HG03196 (cell line): ENCODE measurements at regions not wholly inside any gene's neighbourhood (a gene's known extent, or its start where the extent isn't known, plus 50 kb on each side); places are given as distances from the start of the nearest gene placed in this dataset.

Experiments
- ATAC-seq: cut with Tn5 transposase; IDR thresholded peaks from one replicate; pipeline ENCODE4 v1.9.1; 2021; ENCODE audit not compliant: unreplicated experiment

DNA sequence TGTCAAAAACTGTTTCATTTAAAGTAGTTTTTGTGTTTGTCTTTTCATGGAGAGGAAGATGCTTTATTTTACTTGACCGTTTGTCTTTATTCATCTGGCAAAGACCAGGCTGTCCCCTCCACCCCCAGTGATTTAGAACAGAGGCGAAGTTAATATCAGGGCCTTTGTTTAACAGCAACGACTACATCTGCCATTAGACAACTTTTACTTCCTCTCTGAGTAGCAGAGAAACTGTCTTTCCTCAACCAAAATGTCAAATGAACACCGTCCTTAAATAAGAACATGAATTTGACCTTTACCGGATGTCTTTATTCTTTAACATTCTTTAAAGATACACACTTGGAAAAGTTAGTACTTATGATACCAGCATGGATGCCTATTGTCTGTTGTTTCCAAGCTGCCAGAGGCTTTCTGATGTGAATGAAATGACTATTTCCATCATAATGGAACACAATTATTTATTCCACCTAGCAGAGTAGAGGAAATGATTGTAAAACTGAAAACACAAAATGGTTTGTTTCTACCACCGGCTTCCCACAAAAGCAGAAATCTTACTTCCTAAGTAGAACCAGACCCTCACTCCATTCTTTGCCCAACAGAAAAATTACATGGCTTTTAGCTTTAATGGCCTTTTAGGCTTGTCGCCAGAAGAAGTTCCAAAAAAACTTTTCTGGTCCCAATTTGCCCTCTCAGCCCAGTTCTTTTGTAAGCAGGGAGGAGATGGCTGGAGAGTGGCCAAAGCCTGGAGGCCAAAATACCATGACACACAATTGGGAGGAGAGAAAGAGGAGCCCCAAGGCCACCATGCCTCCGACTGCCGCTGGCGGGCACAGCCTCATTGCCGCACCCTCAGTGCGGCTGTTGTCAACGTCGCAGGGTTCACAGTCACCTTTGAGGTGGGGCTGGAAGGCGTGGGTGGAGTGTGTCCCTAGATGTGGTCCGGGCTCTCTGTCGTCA, 168.5 kb downstream of the TEX36 start:
- ATAC-seq, result no peak

DNA sequence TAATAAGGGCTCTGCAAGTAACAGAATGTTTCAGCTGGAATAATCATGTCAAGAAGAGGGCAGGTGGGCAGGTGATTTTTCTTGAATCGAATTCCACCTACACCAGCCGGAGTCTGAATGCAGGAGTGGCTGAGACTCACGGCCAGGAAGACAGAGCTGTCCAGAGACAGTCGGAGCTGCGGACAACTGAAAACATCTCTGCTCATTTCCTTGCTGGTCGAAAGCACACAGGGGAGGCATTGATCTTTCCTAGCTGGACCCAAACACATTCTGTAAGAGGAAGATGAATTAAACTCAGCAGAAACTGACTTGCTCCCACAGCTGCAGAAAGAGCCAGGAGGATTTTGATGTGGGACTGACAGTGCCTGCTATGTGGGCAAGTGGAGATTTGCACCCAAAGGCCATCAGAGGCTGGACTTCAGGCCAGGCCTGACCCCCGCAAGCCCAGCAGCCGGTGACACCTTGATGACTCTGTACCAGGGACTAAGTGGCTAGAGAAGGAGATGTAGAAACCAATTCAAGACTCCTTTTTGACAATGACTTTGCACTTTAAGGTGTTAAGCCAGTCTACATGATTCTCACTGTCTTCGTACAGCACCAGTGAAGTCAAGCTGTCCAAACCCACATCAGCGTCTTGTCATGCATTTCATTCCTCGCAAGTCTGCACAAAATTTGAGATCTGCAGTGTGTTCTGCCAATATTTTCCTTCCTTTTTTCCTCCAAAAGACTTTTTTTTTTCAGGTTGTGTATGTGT, 169.4 kb downstream of the TEX36 start:
- no peak for ATAC-seq

DNA sequence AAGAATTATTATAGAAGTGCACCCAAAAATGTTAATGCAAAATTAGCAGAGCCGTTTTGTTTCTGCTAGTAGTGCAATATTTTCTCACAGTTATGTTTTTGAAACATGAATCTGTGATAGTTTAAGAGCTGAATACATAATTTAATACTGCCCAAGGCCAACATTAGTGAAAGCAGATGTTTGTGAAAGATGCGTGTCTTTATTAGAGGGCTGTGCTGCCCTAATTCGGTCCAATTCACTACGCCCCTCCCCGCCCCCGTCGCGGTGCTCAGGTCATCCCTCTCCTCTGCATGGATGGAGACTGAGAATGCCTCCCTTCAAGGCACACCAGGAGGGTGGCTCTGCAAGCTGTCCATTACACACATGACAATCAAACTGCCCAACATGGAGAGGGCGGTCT, 172.0 kb downstream of the TEX36 start:
- ATAC-seq, result no peak

DNA sequence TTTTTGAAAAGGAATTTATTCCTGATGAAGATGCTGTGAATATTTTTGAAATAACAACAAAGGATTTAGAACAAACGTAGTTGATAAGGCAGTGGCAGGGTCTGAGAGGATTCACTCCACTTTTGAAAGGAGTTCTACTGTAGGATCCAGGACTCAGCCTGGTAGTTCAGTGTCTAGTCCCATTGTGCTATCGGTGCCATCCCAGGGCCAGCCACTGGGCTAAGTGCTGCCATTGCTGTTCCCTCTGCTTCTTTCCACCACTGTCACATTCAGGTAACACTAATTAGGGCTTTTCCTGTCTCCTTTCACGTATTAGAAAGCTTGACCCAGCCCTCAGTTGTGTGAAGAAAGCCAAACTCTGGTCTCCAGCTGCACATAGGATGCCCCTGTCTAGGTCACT, 177.3 kb downstream of the TEX36 start:
- ATAC-seq, result no peak

DNA sequence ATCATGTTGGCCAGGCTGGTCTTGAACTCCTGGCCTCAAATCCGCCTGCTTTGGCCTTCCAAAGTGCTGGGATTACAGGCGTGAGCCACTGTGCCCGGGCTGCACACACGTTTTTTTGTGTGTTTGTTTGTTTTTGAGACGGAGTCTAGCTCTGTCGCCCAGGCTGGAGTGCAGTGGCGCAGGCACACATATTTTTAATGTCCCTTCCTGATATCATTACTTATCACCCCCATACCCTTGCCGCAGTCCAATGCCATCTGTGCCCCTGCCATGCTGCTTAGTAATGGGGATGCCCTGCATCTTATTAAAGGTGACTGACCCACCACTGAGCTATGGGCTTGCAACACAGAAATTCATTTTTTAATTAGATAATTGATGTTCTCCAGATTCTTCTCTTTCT, 180.7 kb downstream of the TEX36 start:
- ATAC-seq, result no peak

DNA sequence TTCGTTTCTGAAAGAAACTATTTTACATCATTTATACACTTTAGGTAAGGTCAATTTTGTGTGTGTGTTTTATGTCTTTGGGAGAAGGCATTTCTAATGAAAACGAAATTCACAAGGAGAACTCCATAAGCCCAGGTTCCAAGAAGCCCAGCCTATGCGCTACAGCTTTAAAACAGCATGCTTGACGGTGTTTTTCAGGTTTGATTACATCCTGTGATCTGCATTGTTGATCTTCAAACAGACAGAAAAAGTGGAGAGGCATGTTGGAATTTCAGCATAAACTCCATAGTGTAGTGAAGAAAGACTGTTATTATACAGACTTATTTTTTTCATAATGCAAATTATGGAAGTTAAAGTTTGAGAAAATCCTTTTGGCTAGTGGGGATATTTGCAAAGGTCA, 187.6 kb downstream of the TEX36 start:
- no peak for ATAC-seq

DNA sequence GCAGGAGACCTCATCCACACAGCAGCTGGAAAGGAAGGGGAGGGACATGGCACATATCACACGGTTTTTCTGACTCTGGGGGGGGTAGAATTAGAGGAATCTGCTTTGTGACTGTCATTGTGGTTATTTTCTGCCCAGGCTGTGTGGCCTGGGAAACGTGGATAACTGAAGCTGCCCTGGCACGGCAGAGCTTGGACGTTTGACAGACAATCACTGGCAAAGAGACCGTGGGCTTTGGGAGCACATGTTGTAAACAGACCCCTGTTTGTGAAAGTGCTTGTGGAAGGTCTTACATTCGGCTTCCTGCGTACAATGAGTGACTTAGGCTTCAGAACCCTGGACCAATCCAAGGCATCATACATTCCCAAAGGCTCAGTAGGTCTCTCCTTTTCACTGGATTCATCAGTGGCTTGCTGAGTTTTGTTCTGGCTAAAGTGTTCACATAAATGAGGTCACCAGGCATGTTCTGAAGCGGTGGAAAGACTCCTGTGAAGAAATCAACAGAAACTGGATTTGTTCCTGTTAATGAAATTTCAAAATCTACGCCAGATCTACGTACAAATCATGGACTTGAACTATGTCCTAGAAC, 188.2 kb downstream of the TEX36 start:
- no peak for ATAC-seq

DNA sequence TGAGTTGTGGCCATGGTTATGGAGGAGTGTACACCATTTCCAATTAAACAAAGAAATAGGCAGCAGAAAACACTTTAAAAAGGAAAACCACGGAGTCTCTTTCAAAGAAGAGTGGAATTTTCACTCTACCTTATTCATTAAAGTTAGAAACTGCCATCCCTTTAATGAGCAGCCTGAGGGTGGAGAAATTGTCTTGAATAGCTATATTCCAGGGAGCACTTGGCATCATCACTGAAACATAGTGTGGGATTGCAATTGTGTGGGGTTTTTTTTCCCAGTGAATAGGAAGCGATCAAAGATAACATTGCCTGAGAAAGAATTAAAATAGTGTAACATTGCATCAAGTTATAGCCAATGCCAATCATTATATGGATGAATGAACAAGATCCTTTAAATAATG, 191.6 kb downstream of the TEX36 start:
- ATAC-seq, result no peak

DNA sequence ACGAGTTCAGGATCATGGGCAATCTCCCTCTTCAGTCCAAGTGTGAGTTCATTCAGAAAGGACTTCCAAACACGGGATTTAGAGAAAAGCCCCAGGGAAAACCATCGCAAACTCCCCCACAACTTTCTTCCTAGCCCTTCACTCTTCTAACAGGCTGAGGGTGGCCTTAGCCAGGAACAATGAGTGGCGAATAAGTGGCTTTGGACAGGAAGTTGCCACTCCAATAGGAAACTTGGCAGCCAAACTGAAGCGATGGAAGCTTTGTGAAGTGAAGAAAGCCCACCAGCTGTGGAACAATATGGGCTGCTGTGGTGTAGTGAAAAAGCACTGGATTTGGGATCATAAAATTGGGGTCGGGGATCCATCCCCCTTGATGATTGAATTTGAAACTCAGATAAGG, 193.2 kb downstream of the TEX36 start:
- ATAC-seq, result no peak

DNA sequence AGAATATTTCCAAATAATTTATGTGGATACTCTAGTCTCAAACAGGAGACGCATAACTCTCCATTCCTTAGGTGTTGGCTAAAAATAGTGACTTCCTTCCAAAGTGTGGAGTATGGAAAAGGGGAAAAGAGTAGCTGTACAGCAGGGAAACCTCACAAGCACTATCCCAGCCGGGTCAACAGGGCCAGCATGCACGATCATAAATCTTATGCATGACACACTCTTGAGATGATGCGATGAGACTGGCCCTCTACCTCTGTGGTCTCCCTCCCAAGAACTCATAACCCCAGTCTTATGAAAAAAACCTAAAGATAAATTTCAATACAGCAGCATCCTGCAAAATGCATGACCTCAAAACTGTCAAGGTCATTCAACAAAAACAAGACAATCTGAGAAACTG, 197.3 kb downstream of the TEX36 start:
- ATAC-seq, result no peak

DNA sequence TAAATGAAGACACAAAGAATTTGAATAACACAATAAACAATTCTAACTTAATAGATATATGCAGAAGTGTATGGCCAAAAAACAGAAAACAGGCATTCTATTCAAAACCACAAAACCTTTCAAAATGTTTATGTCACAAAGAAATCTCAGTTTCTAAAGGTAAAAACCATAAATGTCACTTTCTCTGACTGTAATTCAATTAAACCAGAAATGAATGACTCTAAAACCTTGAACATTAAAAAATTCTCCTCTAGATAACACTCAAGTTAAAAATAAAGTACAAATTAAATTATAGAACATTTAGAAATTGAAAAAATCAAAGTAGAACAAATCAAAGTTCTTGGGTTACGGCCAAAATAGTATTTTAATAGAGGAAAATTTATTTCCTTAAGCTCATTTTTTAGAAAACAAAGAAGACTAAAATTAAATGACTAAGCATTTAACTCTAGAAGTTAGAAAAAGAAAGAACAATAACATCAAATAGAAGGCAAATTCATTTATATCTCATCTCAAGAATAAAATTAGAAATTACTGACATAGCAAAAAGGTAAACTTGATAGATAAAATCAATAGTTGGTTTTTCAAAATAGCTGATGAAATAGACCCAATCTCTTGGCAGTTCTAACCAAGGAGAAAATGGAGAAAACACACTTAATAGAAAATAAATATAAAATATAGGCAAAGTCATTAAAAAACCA, 198.8 kb downstream of the TEX36 start:
- ATAC-seq, result no peak

DNA sequence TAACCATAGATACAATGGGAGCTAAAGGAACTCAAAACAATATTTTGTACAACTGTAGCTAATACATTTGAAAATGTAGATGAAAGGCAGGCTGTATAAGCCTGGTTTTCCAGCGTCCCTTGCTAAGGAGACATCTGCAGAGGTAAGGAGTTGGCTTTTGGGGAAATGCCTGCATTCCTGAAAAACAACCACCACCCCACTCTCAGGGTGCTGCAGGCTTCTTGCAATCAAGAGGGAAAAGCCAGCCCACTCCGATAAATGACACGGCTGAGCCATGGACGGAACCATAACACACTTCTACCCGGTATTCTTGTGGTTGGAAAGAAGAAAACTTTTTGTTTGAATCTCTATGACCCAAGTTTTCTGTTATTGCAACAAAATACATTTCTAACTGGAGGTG, 200.3 kb downstream of the TEX36 start:
- no peak for ATAC-seq

DNA sequence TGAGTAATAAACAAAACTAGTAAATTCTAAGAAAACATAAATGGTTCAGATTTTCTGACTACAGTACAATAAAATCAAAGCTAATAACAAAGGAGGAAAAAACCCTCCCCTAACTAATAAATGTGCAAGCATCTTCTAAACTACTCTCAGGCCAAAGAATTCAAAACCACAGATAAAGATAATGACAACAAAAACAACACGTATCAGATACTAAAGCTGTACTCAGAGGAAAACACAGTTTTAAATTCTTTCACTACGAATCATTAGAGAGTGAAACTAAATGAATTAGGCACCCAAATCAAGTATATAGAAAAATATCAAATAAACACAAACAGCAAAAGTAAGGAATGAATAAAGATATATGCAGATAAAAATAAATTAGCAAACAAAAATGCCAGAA, 200.9 kb downstream of the TEX36 start:
- ATAC-seq, result no peak

DNA sequence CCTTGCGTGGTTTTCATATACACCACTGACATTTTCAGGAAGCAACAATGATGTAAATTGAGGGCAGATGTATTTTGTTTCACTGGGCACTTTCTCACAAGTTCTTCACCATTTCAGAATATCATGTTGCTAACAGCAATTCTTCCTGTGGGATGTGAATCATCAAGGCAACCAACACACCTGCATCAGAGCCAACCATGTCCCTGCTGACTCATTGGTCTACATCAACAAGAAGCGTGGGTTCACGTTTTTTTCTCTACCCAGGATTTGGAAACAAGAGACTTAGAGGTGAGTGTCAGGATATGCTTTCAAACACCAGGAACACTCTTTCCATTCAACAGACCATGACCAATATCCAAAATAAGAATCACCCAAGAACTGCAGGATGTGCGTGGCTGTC, 203.9 kb downstream of the TEX36 start:
- ATAC-seq, result no peak

DNA sequence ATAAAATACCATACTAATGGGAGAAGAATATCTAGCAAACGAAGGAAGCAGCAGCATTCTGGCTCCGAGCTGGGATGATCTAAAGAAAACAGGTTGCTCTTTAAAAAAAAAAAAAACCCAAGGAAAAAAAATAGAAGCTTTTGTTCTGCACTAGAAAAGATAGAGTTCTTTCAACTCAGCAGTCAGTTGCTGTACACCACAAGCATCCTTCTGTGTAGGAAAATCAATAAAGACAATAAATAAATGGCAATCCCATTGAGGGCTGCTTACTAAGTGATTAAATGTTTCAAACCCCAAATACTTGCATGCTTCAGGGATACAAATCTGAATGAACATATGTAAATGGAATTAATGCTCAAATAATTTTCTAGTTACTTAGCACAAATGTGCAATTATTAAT, 207.1 kb downstream of the TEX36 start:
- ATAC-seq, result no peak

DNA sequence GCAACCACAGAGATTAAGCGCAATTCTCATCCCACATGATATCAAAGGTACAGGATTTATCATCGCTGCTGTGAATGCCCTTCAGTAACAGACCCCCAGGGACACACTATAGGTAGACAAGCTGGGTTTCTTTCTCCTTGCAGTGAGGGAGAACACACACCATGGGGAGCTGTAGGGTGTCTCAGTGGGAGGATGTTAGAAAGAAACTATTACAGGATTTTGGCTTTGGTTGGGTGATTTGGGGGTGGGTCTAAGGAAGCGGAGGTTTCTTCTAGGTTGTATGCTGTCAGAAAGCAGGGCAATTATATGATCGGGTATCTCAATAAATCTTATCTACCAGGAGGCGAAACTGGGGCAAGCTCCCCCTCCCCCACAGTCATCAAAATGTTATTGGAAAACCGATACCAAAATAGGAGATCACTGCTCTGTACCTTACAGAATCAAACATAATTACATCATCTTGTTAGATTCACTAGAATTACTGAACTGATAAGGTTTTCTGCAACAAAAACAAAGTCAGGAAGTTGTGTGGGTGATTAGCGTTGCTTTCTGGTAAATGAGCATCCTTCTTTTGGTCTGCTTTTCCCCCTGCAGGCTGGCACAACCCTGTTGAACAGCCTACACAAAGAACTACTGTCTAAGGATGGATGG, 209.7 kb downstream of the TEX36 start:
- ATAC-seq, result no peak

DNA sequence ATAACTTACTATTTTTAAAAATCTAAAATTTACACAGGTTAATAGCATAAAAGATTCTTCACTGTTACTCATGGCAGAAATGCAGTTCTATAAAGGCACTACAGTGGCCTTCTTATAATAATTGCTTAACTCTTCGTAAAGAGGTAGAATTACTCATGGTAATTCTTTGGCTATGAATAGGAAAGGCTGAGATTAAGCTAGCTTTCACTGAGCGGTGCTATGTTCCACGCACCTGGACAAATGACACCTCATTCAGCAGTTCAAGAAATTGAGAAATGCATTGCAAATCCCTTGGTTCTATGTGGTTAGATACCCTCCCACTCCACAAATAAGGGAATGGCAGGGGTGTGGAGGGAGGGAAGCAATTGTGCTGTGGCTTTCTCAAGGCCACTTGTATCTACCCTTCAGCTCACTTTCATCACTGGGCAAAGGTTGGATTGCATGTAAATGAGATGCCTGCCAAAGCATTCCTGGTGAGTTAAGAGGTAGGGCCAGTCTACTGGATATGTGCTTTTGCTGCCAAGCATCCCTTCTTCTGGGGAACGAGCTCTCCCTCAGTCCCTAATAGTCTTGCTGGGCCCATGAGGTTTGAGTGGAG, 210.9 kb downstream of the TEX36 start:
- no peak for ATAC-seq

DNA sequence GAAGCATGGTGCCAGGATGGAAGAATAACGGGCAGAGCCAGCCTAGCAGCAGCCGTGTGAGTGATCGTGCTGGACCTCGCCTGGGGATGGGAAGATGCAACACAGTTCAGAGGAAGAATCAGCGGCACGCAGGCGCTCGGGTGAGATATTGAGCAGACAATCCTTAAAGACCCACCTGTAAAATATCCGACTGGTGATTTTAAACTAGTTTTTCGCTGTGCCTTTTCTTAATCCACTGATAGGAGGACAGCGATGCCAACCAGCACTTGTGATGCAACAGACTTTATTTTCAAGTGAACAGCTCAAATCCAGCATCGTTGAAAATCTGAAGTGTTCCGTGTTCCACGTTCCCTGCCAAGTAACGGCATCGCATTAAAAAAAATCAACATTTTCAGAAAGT, 214.7 kb downstream of the TEX36 start:
- no peak for ATAC-seq

DNA sequence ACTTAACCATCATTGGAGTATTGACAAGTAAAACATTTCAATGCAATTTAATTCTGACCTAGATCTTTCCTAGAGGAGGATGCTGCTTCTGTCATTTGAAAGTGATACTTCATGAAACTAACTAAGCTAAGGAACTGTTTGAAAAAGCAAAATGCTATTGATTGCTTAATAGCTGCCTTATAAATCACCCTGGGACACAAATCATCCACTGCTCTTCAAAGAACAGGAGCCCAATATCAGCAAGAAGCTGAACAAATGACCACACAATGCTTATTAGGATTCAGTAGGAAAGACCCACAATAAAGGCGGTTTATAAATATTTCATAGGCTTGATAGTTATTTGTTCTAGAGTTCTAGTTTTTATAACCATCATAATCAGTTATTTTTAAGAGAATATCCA, 216.3 kb downstream of the TEX36 start:
- ATAC-seq, result no peak

DNA sequence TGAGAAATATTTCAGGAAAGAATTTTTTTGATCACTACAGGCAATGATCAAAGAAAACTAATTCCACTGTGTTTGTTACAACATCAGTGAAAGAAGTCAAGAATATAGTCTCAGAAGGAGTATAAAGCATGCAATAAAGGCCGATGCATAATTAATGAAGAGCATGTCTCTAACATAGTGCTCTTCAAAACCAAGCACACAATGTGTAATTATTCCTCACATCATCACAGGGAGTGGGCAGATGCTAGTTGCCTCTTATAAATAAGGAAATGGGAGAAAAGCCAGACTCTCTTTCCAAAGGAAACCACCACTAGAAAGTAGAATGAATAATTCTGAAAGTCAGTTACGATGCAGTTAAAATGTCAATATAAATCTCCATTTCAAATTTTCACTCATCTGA, 220.1 kb downstream of the TEX36 start:
- ATAC-seq, result no peak
